HG03469 (cell line): ENCODE measurements at regions not wholly inside any gene's neighbourhood (a gene's known extent, or its start where the extent isn't known, plus 50 kb on each side); places are given as distances from the start of the nearest gene placed in this dataset.
"Not testable (repeated sequence)": the region's sequence is repeated elsewhere in the genome, so short reads cannot be mapped to it uniquely, and the experiment has no call there.

Experiments
- ATAC-seq: cut with Tn5 transposase; IDR thresholded peaks from one replicate; pipeline ENCODE4 v1.9.1; 2021; ENCODE audit warnings: mild to moderate bottlenecking, moderate library complexity, moderate number of reproducible peaks; ENCODE audit not compliant: unreplicated experiment

GRCh38 chr6:97885325-97885724 lies 602.3 kb upstream of the MMS22L start:
- ATAC-seq = no peak

- ATAC-seq = no peak
Observed at GRCh38 chr6:97885828-97886227, 602.8 kb upstream of the MMS22L start.

- ATAC-seq = no peak
Observed at GRCh38 chr6:97901531-97901930, 618.5 kb upstream of the MMS22L start.

GRCh38 chr6:97909380-97909779 lies 626.4 kb upstream of the MMS22L start:
- no peak for ATAC-seq

GRCh38 chr6:97913721-97914120 lies 630.7 kb upstream of the MMS22L start:
- ATAC-seq = no peak

- ATAC-seq = no peak
Observed at GRCh38 chr6:97914912-97915311, 631.9 kb upstream of the MMS22L start.

GRCh38 chr6:97915537-97915936 lies 632.5 kb upstream of the MMS22L start:
- no peak for ATAC-seq

GRCh38 chr6:97917369-97917768 lies 634.4 kb upstream of the MMS22L start:
- no peak for ATAC-seq

GRCh38 chr6:97919046-97919445 lies 636.0 kb upstream of the MMS22L start:
- no peak for ATAC-seq

GRCh38 chr6:97919631-97920030 lies 636.6 kb upstream of the MMS22L start:
- ATAC-seq = no peak

GRCh38 chr6:97923249-97923648 lies 640.2 kb upstream of the MMS22L start:
- no peak for ATAC-seq

- no peak for ATAC-seq
Observed at GRCh38 chr6:97925504-97925903, 642.5 kb upstream of the MMS22L start.

- no peak for ATAC-seq
Observed at GRCh38 chr6:97939440-97940168, 656.6 kb upstream of the MMS22L start.

- ATAC-seq = no peak
Observed at GRCh38 chr6:97947841-97948240, 664.8 kb upstream of the MMS22L start.

- ATAC-seq = no peak
Observed at GRCh38 chr6:97958134-97958533, 675.1 kb upstream of the MMS22L start.

- no peak for ATAC-seq
Observed at GRCh38 chr6:97963193-97963592, 680.2 kb upstream of the MMS22L start.

GRCh38 chr6:97969065-97969464 lies 686.0 kb upstream of the MMS22L start:
- ATAC-seq = no peak

- no peak for ATAC-seq
Observed at GRCh38 chr6:97977084-97977483, 694.1 kb upstream of the MMS22L start.

GRCh38 chr6:97978855-97979271 lies 695.8 kb upstream of the MMS22L start:
- no peak for ATAC-seq

- not testable (repeated sequence) for ATAC-seq
Observed at GRCh38 chr6:97979285-97979684, 696.3 kb upstream of the MMS22L start.

GRCh38 chr6:97989451-97989850 lies 706.4 kb upstream of the MMS22L start:
- ATAC-seq = no peak

- no peak for ATAC-seq
Observed at GRCh38 chr6:97995158-97995557, 712.1 kb upstream of the MMS22L start.

- no peak for ATAC-seq
Observed at GRCh38 chr6:98002678-98003077, 719.7 kb upstream of the MMS22L start.
